ENCODE measurements at regions not wholly inside any gene's neighbourhood (a gene's known extent, or its start where the extent isn't known, plus 50 kb on each side); places are given as distances from the start of the nearest gene placed in this dataset.

DNA sequence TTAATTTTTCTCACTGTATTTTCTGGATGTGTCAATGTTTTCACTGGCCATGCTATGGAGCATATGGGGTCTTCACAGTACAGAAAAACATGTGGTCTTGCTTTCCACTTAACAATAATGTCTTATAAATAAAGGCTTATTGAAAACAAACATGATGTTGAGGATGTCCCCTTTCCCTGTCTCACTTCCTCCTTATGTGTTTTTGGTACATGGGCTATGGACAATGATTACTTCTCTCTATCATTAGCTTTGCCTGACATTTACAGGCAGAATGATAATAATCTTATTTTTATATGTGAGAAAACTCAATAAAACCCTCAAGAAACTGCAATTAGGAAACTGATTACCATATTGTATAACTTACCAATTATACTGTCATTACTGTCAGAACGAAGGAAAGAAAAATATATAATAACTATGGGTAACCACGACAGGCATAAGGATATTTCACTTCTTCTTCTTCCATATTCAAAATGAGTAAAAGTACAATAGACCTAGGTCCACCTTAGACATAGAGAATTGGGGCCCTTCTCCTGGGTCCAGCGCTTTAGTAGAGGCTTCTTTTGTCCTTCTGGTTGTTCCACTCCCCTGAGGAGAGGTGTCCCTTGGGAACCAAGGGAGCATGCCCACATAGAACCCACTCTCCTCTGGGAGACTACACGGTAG lies 375.0 kb downstream of the MAN2A1 start:
- no peak overlapping the region for H3K4me3 ChIP-seq
- intact Hi-C loops (cut with DNase I) = no loop called here
- no peaks in the 10 kb centered on the region for H3K9me3 ChIP-seq

DNA sequence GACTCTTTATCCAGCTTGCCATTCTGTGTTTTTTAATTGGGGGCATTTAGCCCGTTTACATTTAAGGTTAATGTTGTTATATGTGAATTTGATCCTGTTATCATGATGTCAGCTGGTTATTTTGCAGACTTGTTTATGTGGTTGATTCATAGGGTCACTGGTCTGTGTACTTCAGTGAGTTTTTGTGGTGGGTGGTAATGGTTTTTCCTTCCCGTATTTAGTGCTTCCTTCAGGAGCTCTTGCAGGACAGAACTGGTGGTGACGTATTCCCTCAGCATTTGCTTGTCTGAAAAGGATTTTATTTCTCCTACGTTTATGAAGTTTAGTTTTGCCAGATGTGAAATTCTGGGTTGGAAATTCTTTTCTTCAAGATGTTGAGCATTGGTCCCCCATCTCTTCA lies 381.1 kb downstream of the MAN2A1 start:
- no peaks in the 10 kb centered on the region for H3K4me1 ChIP-seq
- no peaks in the 10 kb centered on the region for H3K9me3 ChIP-seq
- DNase-seq (ENCODE audit: extremely low spot score in 2 of 2) = no peak
- H3K4me3 ChIP-seq = no peak overlapping the region
- H3K27ac ChIP-seq = no peak overlapping the region
- H3K36me3 ChIP-seq = no peaks in the 10 kb centered on the region
- no peak for TF ChIP-seq POLR2A (IDR thresholded peaks at IDR 0.05)
- TF ChIP-seq POLR2AphosphoS5 (IDR thresholded peaks at IDR 0.05; ENCODE audit: insufficient read depth in 1 of 2, low read depth in 1 of 2) = no peak
- TF ChIP-seq, protein P1, sequence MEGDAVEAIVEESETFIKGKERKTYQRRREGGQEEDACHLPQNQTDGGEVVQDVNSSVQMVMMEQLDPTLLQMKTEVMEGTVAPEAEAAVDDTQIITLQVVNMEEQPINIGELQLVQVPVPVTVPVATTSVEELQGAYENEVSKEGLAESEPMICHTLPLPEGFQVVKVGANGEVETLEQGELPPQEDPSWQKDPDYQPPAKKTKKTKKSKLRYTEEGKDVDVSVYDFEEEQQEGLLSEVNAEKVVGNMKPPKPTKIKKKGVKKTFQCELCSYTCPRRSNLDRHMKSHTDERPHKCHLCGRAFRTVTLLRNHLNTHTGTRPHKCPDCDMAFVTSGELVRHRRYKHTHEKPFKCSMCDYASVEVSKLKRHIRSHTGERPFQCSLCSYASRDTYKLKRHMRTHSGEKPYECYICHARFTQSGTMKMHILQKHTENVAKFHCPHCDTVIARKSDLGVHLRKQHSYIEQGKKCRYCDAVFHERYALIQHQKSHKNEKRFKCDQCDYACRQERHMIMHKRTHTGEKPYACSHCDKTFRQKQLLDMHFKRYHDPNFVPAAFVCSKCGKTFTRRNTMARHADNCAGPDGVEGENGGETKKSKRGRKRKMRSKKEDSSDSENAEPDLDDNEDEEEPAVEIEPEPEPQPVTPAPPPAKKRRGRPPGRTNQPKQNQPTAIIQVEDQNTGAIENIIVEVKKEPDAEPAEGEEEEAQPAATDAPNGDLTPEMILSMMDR (IDR thresholded peaks at IDR 0.05) = no peak
- no peaks in the 10 kb centered on the region for H3K27me3 ChIP-seq
- intact Hi-C loops (cut with DNase I) = no loop called here

More for the DNA sequence above, 375.0 kb downstream of the MAN2A1 start:
- Histone ChIP-seq H3K27me3 (no peaks in the 10 kb centered on the region), H3K27ac (no peak overlapping the region), H3K4me1 (no peaks in the 10 kb centered on the region), H3K36me3 (no peaks in the 10 kb centered on the region)
- TF ChIP-seq POLR2AphosphoS5 (IDR thresholded peaks at IDR 0.05; ENCODE audit: insufficient read depth in 1 of 2, low read depth in 1 of 2) = no peak
- no peak for TF ChIP-seq POLR2A (IDR thresholded peaks at IDR 0.05)
- TF ChIP-seq, protein P1 (IDR thresholded peaks at IDR 0.05) = no peak
- no peak for DNase-seq (ENCODE audit: extremely low spot score in 2 of 2)

DNA sequence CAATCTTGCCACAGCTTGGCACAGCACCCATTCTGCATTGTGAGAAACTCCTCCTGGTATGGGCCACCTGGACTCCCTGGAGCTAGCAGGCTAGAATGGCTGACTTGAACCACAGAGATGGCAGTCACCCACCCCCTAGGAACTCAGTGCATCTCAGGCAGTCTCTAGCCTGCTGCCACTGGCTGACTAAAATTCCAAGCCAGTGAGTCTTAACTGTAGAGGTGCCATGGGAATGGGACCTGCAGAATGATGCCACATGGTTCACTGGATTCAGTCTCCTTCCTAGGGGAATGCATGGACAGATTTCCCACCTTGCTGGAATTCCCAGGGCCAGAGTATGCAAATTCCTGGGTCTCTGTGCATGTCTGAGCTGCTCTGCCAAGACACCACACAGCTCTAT lies 382.9 kb downstream of the MAN2A1 start:
- TF ChIP-seq, protein P1 (IDR thresholded peaks at IDR 0.05) = no peak
- TF ChIP-seq POLR2A (IDR thresholded peaks at IDR 0.05) = no peak
- no peak for TF ChIP-seq POLR2AphosphoS5 (IDR thresholded peaks at IDR 0.05; ENCODE audit: insufficient read depth in 1 of 2, low read depth in 1 of 2)
- no peaks in the 10 kb centered on the region for H3K4me1 ChIP-seq
- H3K9me3 ChIP-seq = no peaks in the 10 kb centered on the region
- DNase-seq (ENCODE audit: extremely low spot score in 2 of 2) = no peak
- H3K4me3 ChIP-seq = no peak overlapping the region
- H3K27me3 ChIP-seq = no peaks in the 10 kb centered on the region
- intact Hi-C loops (cut with DNase I) = no loop called here
- no peak overlapping the region for H3K27ac ChIP-seq
- no peaks in the 10 kb centered on the region for H3K36me3 ChIP-seq

DNA sequence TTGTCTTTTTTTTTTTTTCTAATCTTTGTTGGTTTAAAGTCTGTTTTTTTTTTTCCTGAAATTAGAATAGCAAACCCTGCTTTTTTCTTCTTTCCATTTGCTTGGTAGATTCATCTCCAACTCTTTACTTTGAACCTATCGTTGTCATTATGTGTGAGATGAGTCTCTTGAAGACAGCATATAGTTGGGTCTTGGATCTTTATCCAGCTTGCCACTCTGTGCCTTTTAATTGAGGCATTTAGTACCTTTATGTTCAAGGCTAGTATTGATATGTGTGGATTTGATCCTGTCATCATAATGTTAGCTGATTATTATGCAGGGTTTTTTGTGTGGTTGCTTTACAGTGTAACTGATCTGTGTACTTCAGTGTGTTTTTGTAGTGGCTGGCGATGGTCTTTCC lies 383.8 kb downstream of the MAN2A1 start:
- H3K27ac ChIP-seq = no peak overlapping the region
- no peaks in the 10 kb centered on the region for H3K4me1 ChIP-seq
- intact Hi-C loops (cut with DNase I) = no loop called here
- DNase-seq (ENCODE audit: extremely low spot score in 2 of 2) = no peak
- H3K36me3 ChIP-seq = no peaks in the 10 kb centered on the region
- TF ChIP-seq, protein P1 (IDR thresholded peaks at IDR 0.05) = no peak
- TF ChIP-seq POLR2AphosphoS5 (IDR thresholded peaks at IDR 0.05; ENCODE audit: insufficient read depth in 1 of 2, low read depth in 1 of 2) (no peak), POLR2A (IDR thresholded peaks at IDR 0.05) (no peak)
- H3K27me3 ChIP-seq = no peaks in the 10 kb centered on the region
- H3K4me3 ChIP-seq = no peak overlapping the region
- no peaks in the 10 kb centered on the region for H3K9me3 ChIP-seq

DNA sequence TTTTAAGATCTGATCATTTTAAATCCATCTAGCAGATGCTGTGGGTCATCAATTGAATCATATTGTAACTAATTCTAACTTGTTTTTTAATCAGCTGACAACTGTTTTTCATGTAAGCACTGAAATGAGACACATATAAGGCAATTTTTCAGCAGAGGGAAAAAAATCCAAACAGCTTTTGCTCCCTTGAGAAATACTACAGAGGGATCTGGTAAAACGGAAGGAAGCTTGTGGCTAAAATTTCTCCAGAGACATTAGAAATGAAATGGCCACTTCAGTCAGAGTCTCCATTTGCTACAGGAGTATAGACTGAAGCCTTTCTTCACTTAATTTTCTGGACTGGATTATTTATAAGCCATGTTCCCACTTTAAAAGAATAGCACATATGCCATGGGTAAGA lies 385.9 kb downstream of the MAN2A1 start:
- Histone ChIP-seq H3K9me3 (no peaks in the 10 kb centered on the region), H3K4me3 (no peak overlapping the region), H3K4me1 (no peaks in the 10 kb centered on the region), H3K27me3 (no peaks in the 10 kb centered on the region), H3K27ac (no peak overlapping the region), H3K36me3 (no peaks in the 10 kb centered on the region)
- no peak for DNase-seq (ENCODE audit: extremely low spot score in 2 of 2)
- TF ChIP-seq, protein P1 (IDR thresholded peaks at IDR 0.05) = no peak
- TF ChIP-seq POLR2AphosphoS5 (IDR thresholded peaks at IDR 0.05; ENCODE audit: insufficient read depth in 1 of 2, low read depth in 1 of 2) = no peak
- no peak for TF ChIP-seq POLR2A (IDR thresholded peaks at IDR 0.05)
- intact Hi-C loops (cut with DNase I) = no loop called here
